ENCODE measurements at regions not wholly inside any gene's neighbourhood (a gene's known extent, or its start where the extent isn't known, plus 50 kb on each side); places are given as distances from the start of the nearest gene placed in this dataset.

GRCh38 chr20:11448554-11448953, 469.1 kb upstream of the BTBD3 start:
- no peak for TF ChIP-seq POLR2AphosphoS5 (IDR thresholded peaks at IDR 0.05)
- TF ChIP-seq POLR2A (IDR thresholded peaks at IDR 0.05; ENCODE audit: low read depth): no peak
- no peak for TF ChIP-seq CTCF (IDR thresholded peaks at IDR 0.05)
